Loucy (cell line): ENCODE measurements at regions not wholly inside any gene's neighbourhood (a gene's known extent, or its start where the extent isn't known, plus 50 kb on each side); places are given as distances from the start of the nearest gene placed in this dataset.

Experiments
- H2AFZ ChIP-seq: fragments of 200-600 bp; sonication (generic); 2 replicates; pipeline ENCODE4 v1.6.0; 2016; ENCODE audit warnings: antibody characterized with exemption, mild to moderate bottlenecking, low read length, moderate library complexity
- H3F3A ChIP-seq: fragments of 200-600 bp; 2 replicates; pipeline ENCODE4 v1.6.0; 2016; ENCODE audit warnings: antibody characterized with exemption, low read depth, mild to moderate bottlenecking
- H3K27me3 ChIP-seq: fragments of 200-600 bp; sonication (generic); 2 replicates; pipeline ENCODE4 v1.6.1; 2014; ENCODE audit warnings: low read length, mild to moderate bottlenecking; ENCODE audit not compliant: insufficient read depth, poor library complexity, severe bottlenecking
- H3K36me3 ChIP-seq: fragments of 200-600 bp; sonication (generic); 2 replicates; pipeline ENCODE4 v1.6.1; 2016; ENCODE audit warnings: low read length; ENCODE audit not compliant: insufficient read depth
- H3K4me1 ChIP-seq: fragments of 200-600 bp; sonication (generic); 2 replicates; pipeline ENCODE4 v1.5.1; 2014; ENCODE audit warnings: low read length, mild to moderate bottlenecking; ENCODE audit not compliant: insufficient read depth, poor library complexity, severe bottlenecking
- H3K4me2 ChIP-seq: fragments of 200-600 bp; sonication (generic); 2 replicates; pipeline ENCODE4 v1.6.0; 2014; ENCODE audit warnings: antibody characterized with exemption, low read length, low read depth, mild to moderate bottlenecking; ENCODE audit not compliant: poor library complexity, severe bottlenecking
- H3K4me3 ChIP-seq: fragments of 200-600 bp; sonication (generic); 2 replicates; pipeline ENCODE4 v1.5.1; 2014; ENCODE audit warnings: low read length, mild to moderate bottlenecking, mixed read lengths; ENCODE audit not compliant: poor library complexity, severe bottlenecking
- H3K79me2 ChIP-seq: fragments of 200-600 bp; sonication (generic); 2 replicates; pipeline ENCODE4 v1.6.1; 2014; ENCODE audit warnings: low read length; ENCODE audit not compliant: insufficient read depth
- H3K9ac ChIP-seq: fragments of 200-600 bp; sonication (generic); 2 replicates; pipeline ENCODE4 v1.6.0; 2014; ENCODE audit warnings: mild to moderate bottlenecking, low read depth, low read length, moderate library complexity; ENCODE audit not compliant: poor library complexity, severe bottlenecking
- H3K9me2 ChIP-seq: fragments of 200-600 bp; sonication (generic); replicated peaks from 2 replicates; pipeline ENCODE4 v1.6.1; 2016; ENCODE audit warnings: low read depth, low read length, mixed read lengths
- H3K9me3 ChIP-seq: fragments of 200-600 bp; sonication (generic); 2 replicates; pipeline ENCODE4 v1.6.1; 2014; ENCODE audit warnings: mild to moderate bottlenecking, antibody characterized with exemption, low read length, low read depth; ENCODE audit not compliant: insufficient read depth
- H4K20me1 ChIP-seq: fragments of 200-600 bp; sonication (generic); 2 replicates; pipeline ENCODE4 v1.6.0; 2014; ENCODE audit warnings: antibody characterized with exemption, low read length, mild to moderate bottlenecking; ENCODE audit not compliant: insufficient read depth, poor library complexity, severe bottlenecking
- CTCF ChIP-seq: fragments of 200-600 bp; sonication (generic); conservative IDR thresholded peaks from 2 replicates; pipeline ENCODE4 v1.5.1; 2014; ENCODE audit warnings: mild to moderate bottlenecking, antibody characterized with exemption, low read length
- EZH2phosphoT487 ChIP-seq: fragments of 200-600 bp; IDR thresholded peaks from 2 replicates; pipeline ENCODE4 v1.6.1; 2018; ENCODE audit warnings: antibody characterized with exemption, mild to moderate bottlenecking, moderate library complexity, borderline replicate concordance

GRCh38 chr14:104405360-104406226, 174.0 kb upstream of the C14orf180 start:
- Histone ChIP-seq H3K36me3 (no peaks in the 10 kb centered on the region), H3K79me2 (no peaks in the 10 kb centered on the region), H4K20me1 (no peaks in the 10 kb centered on the region), H3F3A (no peaks in the 10 kb centered on the region), H3K4me1 (no peaks in the 10 kb centered on the region), H3K9me2 (no peaks in the 10 kb centered on the region), H3K4me3 (no peak overlapping the region), H3K4me2 (no peak overlapping the region), H3K9me3 (no peaks in the 10 kb centered on the region), H2AFZ (no peak overlapping the region), H3K27me3 (no peaks in the 10 kb centered on the region), H3K9ac (no peak overlapping the region)
- TF ChIP-seq CTCF (no peak), EZH2phosphoT487 (no peak)

- Histone ChIP-seq H3K9me3 (no peaks in the 10 kb centered on the region), H2AFZ (no peak overlapping the region), H3K9me2 (no peaks in the 10 kb centered on the region), H3K4me3 (no peak overlapping the region), H3K4me1 (no peaks in the 10 kb centered on the region), H4K20me1 (no peaks in the 10 kb centered on the region), H3K79me2 (no peaks in the 10 kb centered on the region), H3F3A (no peaks in the 10 kb centered on the region), H3K36me3 (no peaks in the 10 kb centered on the region), H3K4me2 (no peak overlapping the region), H3K9ac (no peak overlapping the region), H3K27me3 (no peaks in the 10 kb centered on the region)
- TF ChIP-seq CTCF, result no peak
- no peak for TF ChIP-seq EZH2phosphoT487
These were observed 172.7 kb upstream of the C14orf180 start for GRCh38 chr14:104406831-104407230.

GRCh38 chr14:104416383-104416782, 163.2 kb upstream of the C14orf180 start:
- Histone ChIP-seq H3K36me3 (no peaks in the 10 kb centered on the region), H2AFZ (no peak overlapping the region), H3K27me3 (no peaks in the 10 kb centered on the region), H3K9me2 (no peaks in the 10 kb centered on the region), H3K4me1 (no peaks in the 10 kb centered on the region), H4K20me1 (no peaks in the 10 kb centered on the region), H3F3A (no peaks in the 10 kb centered on the region), H3K4me2 (no peak overlapping the region), H3K4me3 (no peak overlapping the region), H3K9ac (no peak overlapping the region), H3K79me2 (no peaks in the 10 kb centered on the region), H3K9me3 (no peaks in the 10 kb centered on the region)
- no peak for TF ChIP-seq EZH2phosphoT487
- TF ChIP-seq CTCF, result no peak
